GM19035 (cell line): ENCODE measurements at regions not wholly inside any gene's neighbourhood (a gene's known extent, or its start where the extent isn't known, plus 50 kb on each side); places are given as distances from the start of the nearest gene placed in this dataset.

Experiments used
- ATAC-seq: cut with Tn5 transposase; IDR thresholded peaks from one replicate; pipeline ENCODE4 v1.9.1; 2021; ENCODE audit not compliant: unreplicated experiment

DNA sequence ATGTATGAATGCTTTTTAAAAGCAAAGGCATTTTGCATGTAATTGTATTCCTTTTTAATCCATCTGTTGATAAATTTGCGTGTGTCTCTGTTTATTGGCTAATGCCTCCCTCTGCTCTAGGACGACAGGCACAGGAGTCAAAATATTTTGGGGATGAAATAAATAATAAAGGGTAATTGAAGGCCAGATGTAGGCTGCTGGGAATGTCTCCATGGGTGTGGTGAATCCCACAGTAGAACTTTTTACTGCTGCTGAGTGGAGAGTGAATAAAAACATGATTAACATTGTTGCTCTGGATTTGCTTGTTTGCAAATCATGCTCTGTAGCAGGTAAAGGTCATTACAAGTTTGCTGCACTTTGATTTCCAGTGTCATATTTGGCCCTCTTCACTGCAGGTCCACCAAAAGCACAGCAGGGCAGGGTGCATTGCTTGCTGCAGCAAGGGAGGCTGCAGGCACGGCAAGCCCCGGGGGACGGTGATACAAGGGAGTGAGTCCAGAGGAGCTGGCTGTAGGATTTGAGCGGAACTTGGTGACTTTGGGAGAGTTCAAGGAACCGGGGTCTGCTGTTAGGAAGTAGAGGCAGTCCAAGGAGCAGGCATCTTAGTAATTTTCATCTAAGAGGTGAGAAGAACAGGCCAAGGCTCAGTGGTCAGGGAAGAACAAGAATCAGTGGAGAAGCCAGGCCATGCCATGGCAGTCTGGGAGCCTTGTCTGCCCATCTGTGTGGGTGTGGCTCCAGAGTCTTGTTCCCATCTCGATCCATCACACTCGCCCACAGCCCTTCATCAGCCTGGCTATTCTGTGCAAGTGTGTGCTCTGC lies 201.5 kb upstream of the RAB6C start:
- no peak for ATAC-seq

- no peak for ATAC-seq
Measured at GRCh38 chr2:129778584-129778877, 200.9 kb upstream of the RAB6C start.

DNA sequence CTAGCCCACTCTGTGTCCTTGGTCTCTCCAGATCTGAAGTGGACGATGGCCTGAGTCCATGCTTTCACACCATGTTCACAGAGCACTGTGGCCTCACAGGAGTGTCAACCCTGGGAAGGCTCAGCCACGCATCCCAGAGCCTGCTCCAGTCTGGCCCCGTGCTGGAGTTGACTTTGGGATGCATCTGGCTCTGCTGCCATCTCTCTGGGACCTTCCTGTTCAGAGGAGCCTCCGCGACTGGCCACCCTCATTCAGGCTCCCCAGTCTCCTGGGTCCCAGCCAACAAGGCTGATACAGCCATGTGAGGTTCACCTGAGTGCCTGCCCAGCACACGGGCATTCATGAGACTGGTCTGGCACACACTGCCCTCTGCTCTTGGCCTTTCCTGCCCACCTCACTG lies 199.7 kb upstream of the RAB6C start:
- no peak for ATAC-seq

- ATAC-seq, result no peak
Measured at GRCh38 chr2:129780316-129781270, 198.9 kb upstream of the RAB6C start.

DNA sequence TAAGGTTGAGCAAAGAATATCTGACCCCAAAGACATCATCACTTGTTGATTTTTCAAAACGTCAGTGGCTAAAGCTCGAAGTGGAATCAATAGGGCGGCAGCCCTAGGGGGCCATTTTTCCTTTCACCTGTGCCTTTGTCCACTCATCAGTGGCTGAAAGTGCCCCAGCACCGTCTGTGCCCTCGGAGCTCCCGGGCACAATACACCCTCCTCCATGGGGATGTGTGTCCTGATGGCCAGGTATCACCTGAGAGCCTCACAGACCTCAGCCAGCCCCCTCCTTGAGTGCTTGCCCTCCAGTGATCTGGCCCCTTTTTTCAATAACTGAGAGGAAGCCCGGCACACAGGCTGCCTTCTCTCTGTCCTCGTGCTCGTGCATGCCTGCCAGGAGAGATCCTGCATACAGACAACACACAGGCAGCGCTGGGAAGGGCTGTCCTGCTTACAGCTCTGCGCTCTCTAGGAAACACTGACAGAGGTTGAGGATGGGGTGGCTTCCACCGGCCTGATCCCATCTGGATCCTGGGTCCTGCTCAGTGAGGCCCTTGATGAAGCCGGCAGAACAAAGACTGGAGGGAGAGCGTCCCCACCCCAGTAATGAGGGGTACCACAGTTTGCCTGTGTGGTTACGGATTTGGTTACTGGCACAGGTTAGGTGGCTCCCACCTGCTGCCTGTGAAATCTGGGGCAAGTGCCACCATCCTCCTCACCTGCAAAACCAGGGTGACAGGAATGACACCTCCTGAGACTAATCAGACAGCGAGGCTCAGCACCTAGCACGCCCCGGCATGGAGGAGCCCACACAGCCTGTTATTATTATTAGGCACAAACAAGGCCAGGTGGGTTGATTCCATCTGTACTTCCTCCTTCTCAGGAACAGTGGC lies 197.5 kb upstream of the RAB6C start:
- ATAC-seq, result no peak

GRCh38 chr2:129782633-129782990 lies 196.9 kb upstream of the RAB6C start:
- ATAC-seq, result no peak

DNA sequence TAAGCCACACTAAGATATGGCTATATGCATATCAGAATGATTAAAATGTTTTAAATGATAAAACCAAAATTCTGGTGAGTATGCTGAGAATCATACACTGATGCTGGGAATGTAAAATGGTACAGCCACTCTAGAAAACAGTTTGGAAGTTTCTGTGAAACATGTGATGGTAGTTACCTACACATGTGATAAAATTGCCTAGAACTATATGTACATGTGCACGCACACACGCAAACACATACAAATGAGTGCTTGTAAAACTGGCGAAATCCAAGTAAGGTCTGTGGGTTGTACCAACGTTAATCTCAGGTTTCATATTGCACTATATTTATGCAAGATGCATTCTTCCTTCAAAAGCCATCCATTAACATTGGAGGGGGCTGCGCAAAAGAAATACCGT lies 195.0 kb upstream of the RAB6C start:
- no peak for ATAC-seq

GRCh38 chr2:129791712-129792111 lies 187.8 kb upstream of the RAB6C start:
- ATAC-seq, result no peak

DNA sequence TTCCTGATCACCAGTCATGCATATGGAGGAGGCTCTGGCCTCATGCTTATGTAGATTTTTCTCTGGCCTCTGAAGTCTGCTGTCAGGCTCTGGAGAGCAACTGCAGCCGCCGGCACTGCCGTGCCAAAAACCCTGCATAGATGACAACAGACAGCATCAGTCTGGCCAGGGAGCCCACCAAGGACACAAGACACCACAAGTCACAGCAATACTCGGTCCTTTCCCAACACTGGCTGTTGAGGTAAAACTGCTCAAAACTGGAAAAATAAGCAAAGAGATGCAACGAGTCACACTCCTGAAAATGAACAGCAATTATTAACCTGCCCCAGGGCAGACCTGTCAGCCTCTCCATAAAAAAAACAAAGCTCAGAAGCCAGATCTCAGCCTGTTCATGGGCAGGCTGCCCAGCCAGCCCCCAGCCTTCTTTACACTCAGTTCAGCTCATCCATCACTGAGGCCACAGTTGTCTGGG lies 186.0 kb upstream of the RAB6C start:
- ATAC-seq, result no peak

- no peak for ATAC-seq
Measured at GRCh38 chr2:129794116-129794515, 185.3 kb upstream of the RAB6C start.

DNA sequence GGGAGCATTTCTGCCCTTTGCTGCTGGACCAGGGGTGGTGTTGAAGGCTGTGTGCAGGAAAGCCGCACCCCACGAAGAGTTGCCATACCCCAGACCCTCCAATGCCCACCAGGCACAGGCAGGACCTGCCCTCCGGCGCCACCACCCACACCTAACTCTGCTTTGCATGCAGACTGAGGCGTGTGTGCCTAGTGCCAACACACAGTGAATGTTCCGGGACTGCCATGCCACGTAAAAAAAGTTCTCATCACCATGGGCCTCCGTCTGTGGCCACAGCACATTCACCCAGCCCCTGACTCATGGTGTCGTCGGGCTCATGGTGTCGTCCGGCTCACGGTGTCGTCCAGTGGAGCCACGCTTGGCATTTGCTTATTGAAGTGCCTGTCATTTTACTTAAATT lies 184.9 kb upstream of the RAB6C start:
- no peak for ATAC-seq

DNA sequence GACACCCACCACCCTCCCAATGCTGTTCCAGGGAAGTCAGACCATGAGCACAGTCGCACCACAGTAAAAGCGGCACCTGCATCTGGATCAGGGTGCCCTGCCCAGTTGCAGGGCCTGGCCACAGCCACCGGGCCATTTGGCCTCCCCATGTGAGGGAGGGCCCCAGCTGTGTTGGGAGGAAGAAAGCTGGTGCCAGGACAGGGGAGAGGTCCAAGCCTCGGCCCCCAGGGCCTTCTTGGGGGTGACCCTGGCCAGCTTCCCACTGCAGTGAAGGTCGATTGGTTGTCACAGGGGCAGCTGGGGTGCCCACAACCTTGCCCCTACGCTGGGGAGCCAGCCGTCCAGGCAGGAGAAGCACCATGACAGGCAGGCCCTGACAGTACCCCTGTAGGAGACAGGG lies 183.2 kb upstream of the RAB6C start:
- no peak for ATAC-seq

- ATAC-seq, result no peak
Measured at GRCh38 chr2:129796801-129797488, 182.5 kb upstream of the RAB6C start.

GRCh38 chr2:129797489-129798300 lies 181.8 kb upstream of the RAB6C start:
- ATAC-seq, result no peak

DNA sequence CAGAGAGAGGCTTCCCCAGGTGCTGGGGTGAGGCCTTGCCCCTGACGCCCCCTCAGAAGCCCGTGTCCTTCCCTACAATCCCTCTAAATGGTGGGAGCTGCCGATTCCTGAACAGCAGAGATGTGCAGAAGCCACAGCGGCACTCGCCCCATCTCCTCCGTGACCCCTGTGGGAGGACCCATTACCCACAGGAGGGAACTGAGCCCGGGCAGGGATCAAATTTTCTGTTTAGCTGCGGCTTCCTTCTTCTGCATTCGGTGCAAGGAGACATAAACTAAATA lies 181.2 kb upstream of the RAB6C start:
- no peak for ATAC-seq

DNA sequence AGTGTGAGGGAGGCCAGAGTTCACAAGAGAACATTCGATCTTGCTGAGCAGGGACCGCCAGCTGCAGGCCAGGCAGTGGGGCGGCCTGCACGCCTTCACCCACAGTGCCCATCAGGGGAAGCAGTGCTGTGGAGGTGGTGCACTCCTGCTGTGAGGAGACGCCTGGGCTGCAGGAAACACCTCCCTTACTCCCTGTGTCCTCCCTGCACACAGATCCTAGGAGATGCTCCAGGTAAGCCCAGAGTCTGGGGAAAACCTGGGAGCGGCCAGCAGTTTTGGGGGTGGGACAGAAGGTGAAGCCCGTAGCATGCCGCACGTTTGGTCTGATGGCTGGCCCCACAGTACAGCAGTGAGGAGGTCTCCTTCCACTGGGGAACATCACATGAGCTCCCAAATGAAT lies 180.8 kb upstream of the RAB6C start:
- ATAC-seq, result no peak

GRCh38 chr2:129799036-129799958 lies 180.2 kb upstream of the RAB6C start:
- ATAC-seq, result no peak

- no peak for ATAC-seq
Measured at GRCh38 chr2:129800285-129800684, 179.2 kb upstream of the RAB6C start.

DNA sequence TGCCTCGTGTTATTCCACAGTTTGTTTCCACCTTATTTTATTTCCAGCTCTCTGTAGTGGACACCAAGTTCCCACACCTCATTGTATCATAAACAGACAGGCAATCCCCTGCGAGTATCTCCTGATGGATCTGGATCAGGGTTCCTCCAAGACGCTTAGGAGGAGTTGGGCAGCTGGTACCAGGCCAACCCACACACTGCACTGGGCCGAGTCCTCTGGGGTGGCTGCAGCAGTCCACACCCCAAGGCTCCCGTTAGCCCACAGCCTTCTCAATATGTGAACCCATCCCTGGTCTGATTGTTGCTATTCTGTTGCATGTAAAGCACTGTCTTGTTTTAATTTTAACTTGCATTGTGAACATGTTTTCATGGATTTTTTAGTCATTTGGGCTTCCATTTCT lies 178.8 kb upstream of the RAB6C start:
- no peak for ATAC-seq
